DOHH2 (cell line): ENCODE measurements at regions not wholly inside any gene's neighbourhood (a gene's known extent, or its start where the extent isn't known, plus 50 kb on each side); places are given as distances from the start of the nearest gene placed in this dataset.

Experiments
- CTCF ChIP-seq: fragments of 200-600 bp; sonication (generic); IDR thresholded peaks from one replicate; pipeline ENCODE4 v1.5.1; 2014; ENCODE audit warnings: antibody characterized with exemption, mild to moderate bottlenecking, low read depth, low read length; ENCODE audit not compliant: poor library complexity, severe bottlenecking
- EZH2phosphoT487 ChIP-seq: fragments of 200-600 bp; sonication (generic); IDR thresholded peaks from 2 replicates; pipeline ENCODE4 v1.6.1; 2017; ENCODE audit warnings: borderline replicate concordance, mild to moderate bottlenecking, antibody characterized with exemption, low read length, moderate library complexity, mixed read lengths

DNA sequence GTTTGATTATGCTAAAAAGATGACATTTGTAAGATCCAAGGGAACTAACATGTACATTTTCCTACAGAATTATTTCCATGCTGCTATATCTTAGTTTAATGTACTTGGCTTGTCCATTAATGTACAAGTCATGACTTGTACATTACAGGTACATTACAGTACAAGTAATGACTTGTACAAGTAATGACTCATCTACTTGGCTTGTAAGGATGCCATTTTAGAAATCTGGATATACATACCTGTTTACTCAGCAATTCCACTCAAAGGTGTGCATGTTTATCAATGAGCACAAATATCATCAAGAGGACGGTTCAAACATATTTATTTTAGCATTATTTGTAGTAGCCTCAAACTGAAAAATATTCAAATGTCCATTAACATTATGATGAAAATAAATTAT, 87.0 kb upstream of the TRPC4 start:
- TF ChIP-seq CTCF = no peak
- TF ChIP-seq EZH2phosphoT487 = no peak
